AG04450 (cell line): ENCODE measurements at regions not wholly inside any gene's neighbourhood (a gene's known extent, or its start where the extent isn't known, plus 50 kb on each side); places are given as distances from the start of the nearest gene placed in this dataset.
"Not testable (repeated sequence)": the region's sequence is repeated elsewhere in the genome, so short reads cannot be mapped to it uniquely, and the experiment has no call there.

ENCODE experiments used
- CTCF ChIA-PET: fragments of 300-600, 350-600 bp; formaldehyde crosslinking; extraction: SDS; loops from one replicate; lab custom pipeline; 2022; ENCODE audit warnings: antibody characterized with exemption, inconsistent platforms; lab: Charles Lee
- POLR2A ChIA-PET: fragments of 350-600 bp; formaldehyde crosslinking; extraction: SDS; loops from one replicate; lab custom pipeline; 2021; ENCODE audit warnings: antibody characterized with exemption, inconsistent platforms; lab: Yijun Ruan, JAX
- DNase-seq: peaks from one replicate; pipeline ENCODE4 v3.0.0-alpha.2; 2011; ENCODE audit warnings: low read depth, low spot score
- H3K27ac ChIP-seq: one replicate; pipeline ENCODE4 v1.5.1; 2012; ENCODE audit warnings: low read depth, low read length, control low read depth
- H3K27me3 ChIP-seq: one replicate; pipeline ENCODE4 v1.6.0; 2012; ENCODE audit warnings: low read length; ENCODE audit not compliant: control insufficient read depth, insufficient read depth
- H3K4me3 ChIP-seq: 2 replicates; pipeline ENCODE4 v1.5.1; 2011; ENCODE audit warnings: mild to moderate bottlenecking, low read depth, low read length, control low read depth
- H3K9me3 ChIP-seq: 2 replicates; pipeline ENCODE4 v1.5.1; 2012; ENCODE audit warnings: low read length; ENCODE audit not compliant: control insufficient read depth, insufficient read depth
- TF ChIP-seq, protein P1 (sequence below): IDR thresholded peaks from 2 replicates; pipeline ENCODE4 v1.5.1; 2011; ENCODE audit warnings: low read depth, low read length, control low read depth, inconsistent platforms

DNA sequence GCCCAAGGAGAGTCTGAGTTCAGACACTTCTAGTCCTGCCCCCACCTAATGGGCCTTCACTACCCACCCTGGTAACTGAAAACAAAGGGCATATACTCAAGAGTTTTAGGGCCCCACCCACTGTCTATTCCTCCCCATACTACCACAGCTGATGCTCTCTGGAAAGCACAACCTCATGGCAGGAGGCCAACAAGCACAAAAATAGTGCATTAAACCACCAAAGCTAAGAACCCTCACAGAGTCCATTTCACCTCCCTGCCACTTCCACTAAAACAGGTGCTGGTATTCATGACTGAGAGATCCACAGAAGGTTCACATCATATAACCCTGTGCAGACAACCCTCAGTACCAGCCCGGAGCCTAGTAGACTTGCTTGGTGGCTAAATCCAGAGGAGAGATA lies 132.1 kb upstream of the ADGRB3 start:
- CTCF ChIA-PET, result no interaction called here
- TF ChIP-seq, protein P1, sequence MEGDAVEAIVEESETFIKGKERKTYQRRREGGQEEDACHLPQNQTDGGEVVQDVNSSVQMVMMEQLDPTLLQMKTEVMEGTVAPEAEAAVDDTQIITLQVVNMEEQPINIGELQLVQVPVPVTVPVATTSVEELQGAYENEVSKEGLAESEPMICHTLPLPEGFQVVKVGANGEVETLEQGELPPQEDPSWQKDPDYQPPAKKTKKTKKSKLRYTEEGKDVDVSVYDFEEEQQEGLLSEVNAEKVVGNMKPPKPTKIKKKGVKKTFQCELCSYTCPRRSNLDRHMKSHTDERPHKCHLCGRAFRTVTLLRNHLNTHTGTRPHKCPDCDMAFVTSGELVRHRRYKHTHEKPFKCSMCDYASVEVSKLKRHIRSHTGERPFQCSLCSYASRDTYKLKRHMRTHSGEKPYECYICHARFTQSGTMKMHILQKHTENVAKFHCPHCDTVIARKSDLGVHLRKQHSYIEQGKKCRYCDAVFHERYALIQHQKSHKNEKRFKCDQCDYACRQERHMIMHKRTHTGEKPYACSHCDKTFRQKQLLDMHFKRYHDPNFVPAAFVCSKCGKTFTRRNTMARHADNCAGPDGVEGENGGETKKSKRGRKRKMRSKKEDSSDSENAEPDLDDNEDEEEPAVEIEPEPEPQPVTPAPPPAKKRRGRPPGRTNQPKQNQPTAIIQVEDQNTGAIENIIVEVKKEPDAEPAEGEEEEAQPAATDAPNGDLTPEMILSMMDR, result no peak
- Histone ChIP-seq H3K27ac (no peak overlapping the region), H3K4me3 (no peak overlapping the region), H3K27me3 (no peaks in the 10 kb centered on the region), H3K9me3 (no peaks in the 10 kb centered on the region)
- POLR2A ChIA-PET, result no interaction called here
- DNase-seq, result no peak

DNA sequence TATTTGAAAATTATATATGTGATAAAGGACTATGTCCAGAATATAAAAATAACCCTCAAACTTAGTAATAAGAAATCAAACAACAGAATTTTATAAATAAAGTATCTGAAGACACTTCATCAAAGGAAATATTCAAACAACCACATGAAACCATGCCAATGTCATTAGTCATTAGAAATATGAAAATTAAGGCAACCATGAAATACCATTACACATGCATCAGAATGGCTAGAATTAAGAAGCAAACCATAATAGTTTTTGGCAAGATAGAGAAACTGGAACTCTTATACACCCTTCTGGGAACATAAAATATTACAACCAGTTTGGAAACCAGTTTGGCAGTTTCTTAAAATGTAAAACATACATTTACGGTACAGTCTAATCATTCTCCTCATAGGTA lies 137.2 kb upstream of the ADGRB3 start:
- no peaks in the 10 kb centered on the region for H3K27me3 ChIP-seq
- no peak overlapping the region for H3K4me3 ChIP-seq
- ChIA-PET POLR2A (no interaction called here), CTCF (no interaction called here)
- no peaks in the 10 kb centered on the region for H3K9me3 ChIP-seq
- H3K27ac ChIP-seq, result no peak overlapping the region
- TF ChIP-seq, protein P1, result no peak
- no peak for DNase-seq

DNA sequence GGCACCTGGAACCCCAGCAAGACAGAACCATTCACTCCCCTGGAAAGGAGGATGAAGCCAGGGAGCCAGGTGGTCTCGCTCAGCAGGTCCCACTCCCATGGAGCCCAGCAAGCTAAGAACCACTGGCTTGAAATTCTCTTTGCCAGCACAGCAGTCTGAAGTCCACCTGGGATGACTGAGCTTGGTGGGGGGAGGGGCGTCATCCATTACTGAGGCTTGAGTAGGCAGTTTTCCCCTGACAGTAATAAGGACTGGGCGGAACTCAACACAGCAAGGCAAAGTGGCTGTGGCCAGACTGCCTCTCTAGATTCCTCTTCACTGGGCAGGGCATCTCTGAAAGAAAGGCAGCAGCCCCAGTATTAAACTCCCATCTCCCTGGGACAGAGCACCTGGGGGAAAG lies 140.2 kb upstream of the ADGRB3 start:
- H3K27me3 ChIP-seq, H3K9me3 ChIP-seq, CTCF ChIA-PET, H3K4me3 ChIP-seq, H3K27ac ChIP-seq, DNase-seq, POLR2A ChIA-PET: not testable (repeated sequence)

DNA sequence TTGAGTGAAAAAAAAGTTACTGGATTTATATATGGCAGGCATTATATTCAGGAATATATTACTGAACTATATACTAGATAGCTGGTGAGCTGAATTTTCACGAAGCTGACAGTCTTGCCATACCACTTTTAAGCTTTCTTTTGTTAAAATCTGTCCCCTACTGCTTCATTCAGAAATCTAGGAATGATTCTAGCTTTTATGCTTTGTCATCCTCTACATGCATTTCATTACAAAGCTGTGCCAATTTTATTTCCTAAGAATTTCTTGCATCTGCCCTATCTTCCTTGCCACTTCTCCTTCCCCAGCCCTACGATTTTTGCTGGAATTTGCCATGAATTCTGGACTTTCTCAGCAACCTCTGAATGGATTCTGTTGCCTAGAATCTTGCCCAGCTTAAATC lies 158.5 kb upstream of the ADGRB3 start:
- no peak overlapping the region for H3K27ac ChIP-seq
- DNase-seq, result no peak
- H3K27me3 ChIP-seq, result no peaks in the 10 kb centered on the region
- ChIA-PET POLR2A (no interaction called here), CTCF (no interaction called here)
- peaks cover 2% of the 10 kb centered on the region; the same call in 1 of the 2 replicates for H3K9me3 ChIP-seq
- no peak overlapping the region for H3K4me3 ChIP-seq
- TF ChIP-seq, protein P1, result no peak

DNA sequence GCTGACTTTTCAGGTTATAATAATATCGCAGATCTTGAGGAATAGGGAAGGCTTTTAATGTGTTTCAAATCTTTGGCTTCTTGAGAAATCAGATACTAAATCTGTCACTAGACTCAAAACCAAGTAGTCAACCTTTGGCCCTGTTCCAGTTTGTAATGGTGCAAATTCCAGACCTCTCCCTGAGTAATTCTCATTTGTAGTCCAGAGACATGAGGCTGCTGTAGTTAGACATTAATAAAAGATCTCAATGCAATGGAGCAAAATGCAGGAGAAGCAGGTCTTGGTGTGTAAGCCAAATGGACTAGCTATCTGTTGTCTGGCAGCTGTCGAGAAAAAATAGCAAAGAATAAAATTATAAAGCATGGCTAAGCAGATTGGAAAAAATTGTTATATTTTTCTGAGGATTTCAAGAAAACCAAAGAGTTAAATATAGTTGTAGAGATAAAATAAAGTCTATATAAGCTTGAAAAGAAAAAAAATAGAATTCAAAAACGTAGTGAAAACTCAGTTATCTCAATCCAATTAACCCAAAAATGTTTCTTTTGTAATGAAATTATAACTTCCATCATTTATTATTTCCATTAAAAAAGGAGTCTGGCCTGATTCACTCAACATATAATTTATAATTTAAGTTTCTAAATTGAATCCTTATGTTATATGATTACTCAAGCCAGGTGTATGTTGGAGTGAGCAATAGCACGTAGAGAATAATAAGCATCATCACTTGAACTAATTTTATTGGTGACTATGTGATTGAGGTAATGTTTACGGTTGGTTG lies 161.5 kb upstream of the ADGRB3 start:
- no peak overlapping the region for H3K27ac ChIP-seq
- ChIA-PET CTCF (no interaction called here), POLR2A (no interaction called here)
- H3K9me3 ChIP-seq, result no peaks in the 10 kb centered on the region
- DNase-seq, result no peak
- H3K4me3 ChIP-seq, result no peak overlapping the region
- TF ChIP-seq, protein P1, result no peak
- no peaks in the 10 kb centered on the region for H3K27me3 ChIP-seq
